ENCODE measurements at regions not wholly inside any gene's neighbourhood (a gene's known extent, or its start where the extent isn't known, plus 50 kb on each side); places are given as distances from the start of the nearest gene placed in this dataset.

GRCh38 chr3:107061466-107061865, 315.8 kb upstream of the CCDC54 start:
- Histone ChIP-seq H3K4me3 (ENCODE audit: low read depth in 1 of 2, low read length in 1 of 2) (no peak overlapping the region), H3K27ac (no peak overlapping the region), H3K27me3 (peaks cover 8% of the 10 kb centered on the region), H3K36me3 (no peaks in the 10 kb centered on the region), H3K4me1 (ENCODE audit: control insufficient read depth in 1 of 2, insufficient read depth in 1 of 2, low read depth in 1 of 2, low read length in 1 of 2) (no peaks in the 10 kb centered on the region), H3K9me3 (no peaks in the 10 kb centered on the region)
- TF ChIP-seq, protein P1, sequence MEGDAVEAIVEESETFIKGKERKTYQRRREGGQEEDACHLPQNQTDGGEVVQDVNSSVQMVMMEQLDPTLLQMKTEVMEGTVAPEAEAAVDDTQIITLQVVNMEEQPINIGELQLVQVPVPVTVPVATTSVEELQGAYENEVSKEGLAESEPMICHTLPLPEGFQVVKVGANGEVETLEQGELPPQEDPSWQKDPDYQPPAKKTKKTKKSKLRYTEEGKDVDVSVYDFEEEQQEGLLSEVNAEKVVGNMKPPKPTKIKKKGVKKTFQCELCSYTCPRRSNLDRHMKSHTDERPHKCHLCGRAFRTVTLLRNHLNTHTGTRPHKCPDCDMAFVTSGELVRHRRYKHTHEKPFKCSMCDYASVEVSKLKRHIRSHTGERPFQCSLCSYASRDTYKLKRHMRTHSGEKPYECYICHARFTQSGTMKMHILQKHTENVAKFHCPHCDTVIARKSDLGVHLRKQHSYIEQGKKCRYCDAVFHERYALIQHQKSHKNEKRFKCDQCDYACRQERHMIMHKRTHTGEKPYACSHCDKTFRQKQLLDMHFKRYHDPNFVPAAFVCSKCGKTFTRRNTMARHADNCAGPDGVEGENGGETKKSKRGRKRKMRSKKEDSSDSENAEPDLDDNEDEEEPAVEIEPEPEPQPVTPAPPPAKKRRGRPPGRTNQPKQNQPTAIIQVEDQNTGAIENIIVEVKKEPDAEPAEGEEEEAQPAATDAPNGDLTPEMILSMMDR (IDR thresholded peaks at IDR 0.05) = no peak

DNA sequence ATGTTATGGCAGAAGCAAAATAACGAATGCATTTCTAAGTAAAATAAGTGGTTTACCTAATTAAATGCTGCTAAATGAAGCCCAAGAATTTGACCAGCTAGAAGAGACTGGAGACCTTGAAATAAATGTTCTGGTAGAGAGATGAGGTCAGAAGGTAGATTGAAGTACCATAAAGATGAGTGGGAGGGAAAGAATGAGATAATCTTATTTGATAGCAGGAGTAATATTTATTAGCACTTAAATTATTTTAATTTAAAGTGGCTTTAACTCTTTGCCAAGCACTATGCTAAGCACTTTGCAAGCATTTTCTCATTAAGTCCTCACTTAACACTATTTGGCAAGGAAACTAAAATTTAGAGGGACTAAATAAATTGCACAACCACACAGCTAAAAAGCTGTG, 314.9 kb upstream of the CCDC54 start:
- Histone ChIP-seq H3K9me3 (no peaks in the 10 kb centered on the region), H3K27ac (no peak overlapping the region), H3K27me3 (peaks cover 8% of the 10 kb centered on the region), H3K4me3 (ENCODE audit: low read depth in 1 of 2, low read length in 1 of 2) (no peak overlapping the region), H3K36me3 (no peaks in the 10 kb centered on the region), H3K4me1 (ENCODE audit: control insufficient read depth in 1 of 2, insufficient read depth in 1 of 2, low read depth in 1 of 2, low read length in 1 of 2) (no peaks in the 10 kb centered on the region)
- TF ChIP-seq, protein P1 (IDR thresholded peaks at IDR 0.05) = no peak

DNA sequence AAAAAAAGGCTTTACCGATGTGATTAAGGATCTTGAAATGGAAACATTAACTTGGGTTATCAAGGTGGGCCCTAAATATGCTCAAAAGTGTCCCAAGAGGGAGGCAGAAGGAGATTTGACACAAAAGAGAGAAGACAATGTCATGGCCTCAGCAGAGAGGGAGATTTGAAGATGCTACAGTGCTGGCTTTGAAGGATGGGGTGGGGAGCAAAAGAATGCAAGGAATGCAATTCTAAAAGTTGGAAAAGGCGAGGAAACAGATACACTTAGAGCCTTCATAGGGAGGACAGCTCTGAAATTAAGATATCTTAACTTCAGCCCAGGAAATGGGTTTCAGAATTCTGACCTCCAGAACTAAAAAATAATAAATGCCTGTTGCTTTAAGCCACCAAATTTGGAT, 314.5 kb upstream of the CCDC54 start:
- no peaks in the 10 kb centered on the region for H3K9me3 ChIP-seq
- H3K4me3 ChIP-seq (ENCODE audit: low read depth in 1 of 2, low read length in 1 of 2) = no peak overlapping the region
- no peaks in the 10 kb centered on the region for H3K36me3 ChIP-seq
- no peaks in the 10 kb centered on the region for H3K4me1 ChIP-seq (ENCODE audit: control insufficient read depth in 1 of 2, insufficient read depth in 1 of 2, low read depth in 1 of 2, low read length in 1 of 2)
- TF ChIP-seq, protein P1 (IDR thresholded peaks at IDR 0.05) = no peak
- H3K27ac ChIP-seq = no peak overlapping the region
- peaks cover 8% of the 10 kb centered on the region for H3K27me3 ChIP-seq

DNA sequence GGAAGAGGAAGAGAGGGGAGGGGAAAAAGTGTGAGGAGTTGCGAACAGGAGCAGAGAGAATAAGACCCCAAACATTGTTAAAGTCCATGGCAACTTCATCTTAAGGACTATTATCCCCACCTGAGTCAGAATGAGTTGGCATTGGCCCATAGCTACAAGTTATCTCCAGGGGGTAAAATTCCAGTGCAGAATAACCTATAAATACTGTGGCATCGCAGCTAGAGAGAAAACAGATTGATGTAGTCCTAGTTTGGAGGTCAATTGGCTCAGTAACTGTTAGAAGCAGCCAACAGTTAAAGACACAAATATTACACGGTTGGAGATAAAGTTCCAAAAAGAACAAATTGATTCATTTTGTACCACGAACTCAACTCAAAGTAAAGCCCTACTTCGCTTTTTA, 313.9 kb upstream of the CCDC54 start:
- Histone ChIP-seq H3K9me3 (no peaks in the 10 kb centered on the region), H3K27me3 (peaks cover 8% of the 10 kb centered on the region), H3K4me3 (ENCODE audit: low read depth in 1 of 2, low read length in 1 of 2) (no peak overlapping the region), H3K36me3 (no peaks in the 10 kb centered on the region), H3K4me1 (ENCODE audit: control insufficient read depth in 1 of 2, insufficient read depth in 1 of 2, low read depth in 1 of 2, low read length in 1 of 2) (no peaks in the 10 kb centered on the region), H3K27ac (no peak overlapping the region)
- TF ChIP-seq, protein P1 (IDR thresholded peaks at IDR 0.05) = no peak

- Histone ChIP-seq H3K9me3 (no peaks in the 10 kb centered on the region), H3K4me1 (ENCODE audit: control insufficient read depth in 1 of 2, insufficient read depth in 1 of 2, low read depth in 1 of 2, low read length in 1 of 2) (no peaks in the 10 kb centered on the region), H3K4me3 (ENCODE audit: low read depth in 1 of 2, low read length in 1 of 2) (no peak overlapping the region), H3K36me3 (no peaks in the 10 kb centered on the region), H3K27ac (no peak overlapping the region), H3K27me3 (peaks cover 8% of the 10 kb centered on the region)
- TF ChIP-seq, protein P1 (IDR thresholded peaks at IDR 0.05) = no peak
These were observed 312.7 kb upstream of the CCDC54 start for GRCh38 chr3:107064405-107065060.

Measured in neutrophil (primary cell).